ENCODE measurements at regions not wholly inside any gene's neighbourhood (a gene's known extent, or its start where the extent isn't known, plus 50 kb on each side); places are given as distances from the start of the nearest gene placed in this dataset.

GRCh38 chr1:201708691-201709090, 120.3 kb upstream of the IPO9 start:
- TF ChIP-seq CTCF (IDR thresholded peaks at IDR 0.05) (no peak), RFX5 (IDR thresholded peaks at IDR 0.05; ENCODE audit: low read length) (no peak), POLR2AphosphoS5 (IDR thresholded peaks at IDR 0.05; ENCODE audit: low read depth, low read length) (no peak), JUND (IDR thresholded peaks at IDR 0.05) (no peak), FOXM1 (IDR thresholded peaks at IDR 0.05; ENCODE audit: low read depth) (no peak), YY1 (IDR thresholded peaks at IDR 0.05; ENCODE audit: low read depth) (no peak), RCOR1 (IDR thresholded peaks at IDR 0.05; ENCODE audit: low read length) (no peak), TAF1 (IDR thresholded peaks at IDR 0.05; ENCODE audit: borderline replicate concordance, low read depth, low read length) (no peak), RAD21 (IDR thresholded peaks at IDR 0.05; ENCODE audit: low read length) (no peak)
- TF ChIP-seq, protein P1, sequence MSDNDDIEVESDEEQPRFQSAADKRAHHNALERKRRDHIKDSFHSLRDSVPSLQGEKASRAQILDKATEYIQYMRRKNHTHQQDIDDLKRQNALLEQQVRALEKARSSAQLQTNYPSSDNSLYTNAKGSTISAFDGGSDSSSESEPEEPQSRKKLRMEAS (IDR thresholded peaks at IDR 0.05; ENCODE audit: low read depth), result no peak
- TF ChIP-seq, protein P2, sequence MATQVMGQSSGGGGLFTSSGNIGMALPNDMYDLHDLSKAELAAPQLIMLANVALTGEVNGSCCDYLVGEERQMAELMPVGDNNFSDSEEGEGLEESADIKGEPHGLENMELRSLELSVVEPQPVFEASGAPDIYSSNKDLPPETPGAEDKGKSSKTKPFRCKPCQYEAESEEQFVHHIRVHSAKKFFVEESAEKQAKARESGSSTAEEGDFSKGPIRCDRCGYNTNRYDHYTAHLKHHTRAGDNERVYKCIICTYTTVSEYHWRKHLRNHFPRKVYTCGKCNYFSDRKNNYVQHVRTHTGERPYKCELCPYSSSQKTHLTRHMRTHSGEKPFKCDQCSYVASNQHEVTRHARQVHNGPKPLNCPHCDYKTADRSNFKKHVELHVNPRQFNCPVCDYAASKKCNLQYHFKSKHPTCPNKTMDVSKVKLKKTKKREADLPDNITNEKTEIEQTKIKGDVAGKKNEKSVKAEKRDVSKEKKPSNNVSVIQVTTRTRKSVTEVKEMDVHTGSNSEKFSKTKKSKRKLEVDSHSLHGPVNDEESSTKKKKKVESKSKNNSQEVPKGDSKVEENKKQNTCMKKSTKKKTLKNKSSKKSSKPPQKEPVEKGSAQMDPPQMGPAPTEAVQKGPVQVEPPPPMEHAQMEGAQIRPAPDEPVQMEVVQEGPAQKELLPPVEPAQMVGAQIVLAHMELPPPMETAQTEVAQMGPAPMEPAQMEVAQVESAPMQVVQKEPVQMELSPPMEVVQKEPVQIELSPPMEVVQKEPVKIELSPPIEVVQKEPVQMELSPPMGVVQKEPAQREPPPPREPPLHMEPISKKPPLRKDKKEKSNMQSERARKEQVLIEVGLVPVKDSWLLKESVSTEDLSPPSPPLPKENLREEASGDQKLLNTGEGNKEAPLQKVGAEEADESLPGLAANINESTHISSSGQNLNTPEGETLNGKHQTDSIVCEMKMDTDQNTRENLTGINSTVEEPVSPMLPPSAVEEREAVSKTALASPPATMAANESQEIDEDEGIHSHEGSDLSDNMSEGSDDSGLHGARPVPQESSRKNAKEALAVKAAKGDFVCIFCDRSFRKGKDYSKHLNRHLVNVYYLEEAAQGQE (IDR thresholded peaks at IDR 0.05; ENCODE audit: low read depth, low read length), result no peak
